Smooth muscle cell (in vitro differentiated cells): ENCODE measurements at regions not wholly inside any gene's neighbourhood (a gene's known extent, or its start where the extent isn't known, plus 50 kb on each side); places are given as distances from the start of the nearest gene placed in this dataset.

Experiments
- DNase-seq: peaks from one replicate; lab custom pipeline; 2025; ENCODE audit not compliant: unreplicated experiment; lab: John Stamatoyannopoulos, UW
- H2AFZ ChIP-seq: fragments of 200-600 bp; sonication (generic); 2 replicates; pipeline ENCODE4 v1.6.0; 2016; ENCODE audit warnings: antibody characterized with exemption, low read depth, mild to moderate bottlenecking
- H3F3A ChIP-seq: fragments of 200-600 bp; sonication (generic); 2 replicates; pipeline ENCODE4 v1.6.0; 2017; ENCODE audit warnings: antibody characterized with exemption, low read depth
- H3K27ac ChIP-seq: fragments of 200-600 bp; sonication (generic); 2 replicates; pipeline ENCODE4 v1.5.1; 2016; ENCODE audit warnings: low read depth, mild to moderate bottlenecking
- H3K27me3 ChIP-seq: fragments of 200-600 bp; sonication (generic); 2 replicates; pipeline ENCODE4 v1.6.1; 2016; ENCODE audit warnings: low read depth, mild to moderate bottlenecking
- H3K36me3 ChIP-seq: fragments of 200-600 bp; sonication (generic); 2 replicates; pipeline ENCODE4 v1.5.1; 2016; ENCODE audit warnings: low read depth
- H3K4me1 ChIP-seq: fragments of 200-600 bp; sonication (generic); 2 replicates; pipeline ENCODE4 v1.5.1; 2016; ENCODE audit warnings: low read depth
- H3K4me2 ChIP-seq: fragments of 200-600 bp; sonication (generic); 2 replicates; pipeline ENCODE4 v1.6.0; 2016; ENCODE audit warnings: mild to moderate bottlenecking
- H3K4me3 ChIP-seq: fragments of 200-600 bp; sonication (generic); 2 replicates; pipeline ENCODE4 v1.5.1; 2016; ENCODE audit warnings: mild to moderate bottlenecking
- H3K79me2 ChIP-seq: fragments of 200-600 bp; sonication (generic); 2 replicates; pipeline ENCODE4 v1.6.0; 2016; ENCODE audit warnings: low read depth, mild to moderate bottlenecking
- H3K9ac ChIP-seq: fragments of 200-600 bp; sonication (generic); 2 replicates; pipeline ENCODE4 v1.6.0; 2016; ENCODE audit warnings: low read depth
- H3K9me3 ChIP-seq: fragments of 200-600 bp; sonication (generic); replicated peaks from 2 replicates; pipeline ENCODE4 v1.5.1; 2016; ENCODE audit warnings: low read depth
- H4K20me1 ChIP-seq: fragments of 200-600 bp; sonication (generic); 2 replicates; pipeline ENCODE4 v1.6.0; 2016; ENCODE audit warnings: low read depth
- WGBS: methylation state at CpG from one replicate; pipeline ENCODE4 v1.1.7; 2016; ENCODE audit warnings: low lambda C conversion rate; 5-methylcytosine and 5-hydroxymethylcytosine counted together
- TF ChIP-seq, protein P1 (sequence below): fragments of 200-600 bp; sonication (generic); IDR thresholded peaks from 2 replicates; pipeline ENCODE4 v1.5.1; 2017; ENCODE audit warnings: borderline replicate concordance, mild to moderate bottlenecking, antibody characterized with exemption; ENCODE audit not compliant: insufficient read depth, poor library complexity, severe bottlenecking

DNA sequence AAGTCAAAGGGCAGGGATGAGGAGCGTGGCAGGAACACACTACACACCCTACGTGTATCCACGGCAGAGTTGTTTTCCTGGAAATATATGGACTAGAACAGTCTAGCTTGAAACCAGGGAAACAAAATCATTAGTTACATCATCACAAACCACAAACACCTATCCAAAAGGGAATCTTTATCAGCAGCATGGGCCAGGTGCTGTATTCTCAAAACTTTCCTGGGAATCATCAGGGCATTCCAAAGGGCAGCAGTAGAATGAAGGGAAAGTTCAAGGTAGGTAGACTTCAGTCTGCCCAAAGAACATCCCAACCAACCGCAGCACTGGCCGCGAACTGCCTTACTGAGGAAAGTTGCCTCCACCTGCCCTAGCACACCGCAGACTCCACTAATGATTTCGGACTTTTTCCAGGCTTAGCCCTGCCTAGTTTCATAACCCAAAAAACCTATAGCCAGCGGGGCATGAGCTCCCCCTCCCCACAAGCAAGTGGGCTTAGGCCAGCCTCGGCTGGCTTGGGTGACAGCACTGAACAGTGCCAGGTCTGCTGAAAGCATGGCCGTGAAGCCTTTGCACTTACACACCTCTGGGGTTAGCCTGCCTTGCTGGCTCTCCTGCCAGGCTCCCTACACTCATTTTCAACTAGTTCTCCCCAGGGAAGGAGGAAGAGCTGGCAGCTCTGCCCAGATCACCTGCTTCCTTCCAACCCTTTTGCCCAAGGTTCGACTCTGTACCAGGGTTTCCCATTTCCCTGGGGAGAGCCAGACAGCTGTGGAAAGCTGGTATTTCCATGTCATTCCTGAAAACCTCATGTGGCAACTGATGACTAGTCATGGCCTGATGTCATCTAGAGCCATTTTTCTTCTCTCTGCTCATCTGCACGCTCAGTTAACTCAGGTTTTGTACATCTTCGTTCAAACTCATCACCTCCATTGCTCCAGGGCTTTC is 77.3 kb upstream of the UBAC2 start:
- Histone ChIP-seq H3K9me3 (no peaks in the 10 kb centered on the region), H3K4me1 (no peaks in the 10 kb centered on the region), H3K4me2 (peak overlapping the region; percentile 47), H3K27me3 (no peaks in the 10 kb centered on the region), H3F3A (no peaks in the 10 kb centered on the region), H3K27ac (peak overlapping the region; percentile 75), H4K20me1 (no peaks in the 10 kb centered on the region), H2AFZ (peak overlapping the region; percentile 26), H3K4me3 (no peak overlapping the region), H3K79me2 (no peaks in the 10 kb centered on the region), H3K9ac (peak overlapping the region; percentile 18), H3K36me3 (no peaks in the 10 kb centered on the region)
- WGBS: 79% methylated on average over 14 of the region's 14 CpGs
- TF ChIP-seq, protein P1, sequence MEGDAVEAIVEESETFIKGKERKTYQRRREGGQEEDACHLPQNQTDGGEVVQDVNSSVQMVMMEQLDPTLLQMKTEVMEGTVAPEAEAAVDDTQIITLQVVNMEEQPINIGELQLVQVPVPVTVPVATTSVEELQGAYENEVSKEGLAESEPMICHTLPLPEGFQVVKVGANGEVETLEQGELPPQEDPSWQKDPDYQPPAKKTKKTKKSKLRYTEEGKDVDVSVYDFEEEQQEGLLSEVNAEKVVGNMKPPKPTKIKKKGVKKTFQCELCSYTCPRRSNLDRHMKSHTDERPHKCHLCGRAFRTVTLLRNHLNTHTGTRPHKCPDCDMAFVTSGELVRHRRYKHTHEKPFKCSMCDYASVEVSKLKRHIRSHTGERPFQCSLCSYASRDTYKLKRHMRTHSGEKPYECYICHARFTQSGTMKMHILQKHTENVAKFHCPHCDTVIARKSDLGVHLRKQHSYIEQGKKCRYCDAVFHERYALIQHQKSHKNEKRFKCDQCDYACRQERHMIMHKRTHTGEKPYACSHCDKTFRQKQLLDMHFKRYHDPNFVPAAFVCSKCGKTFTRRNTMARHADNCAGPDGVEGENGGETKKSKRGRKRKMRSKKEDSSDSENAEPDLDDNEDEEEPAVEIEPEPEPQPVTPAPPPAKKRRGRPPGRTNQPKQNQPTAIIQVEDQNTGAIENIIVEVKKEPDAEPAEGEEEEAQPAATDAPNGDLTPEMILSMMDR: no peak
- DNase-seq: no peak

DNA sequence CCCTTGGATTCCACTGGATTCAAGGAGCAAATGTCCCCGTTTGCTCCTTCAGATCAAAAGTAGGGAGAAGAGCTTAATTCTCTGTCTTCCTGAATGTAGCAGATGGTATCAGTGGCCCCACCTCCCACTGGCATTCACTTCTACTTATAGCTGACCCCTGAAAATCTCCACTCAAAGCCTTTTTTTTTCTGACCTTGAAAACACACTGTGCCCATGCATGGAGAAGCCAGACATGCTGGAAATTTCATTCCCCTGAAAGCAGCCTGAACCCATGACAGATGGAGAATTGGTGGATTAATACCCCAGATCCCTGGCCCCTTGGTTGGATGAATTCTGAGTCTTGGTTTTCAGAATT is 76.6 kb upstream of the UBAC2 start:
- DNase-seq: no peak
- H3K4me1 ChIP-seq: no peaks in the 10 kb centered on the region
- TF ChIP-seq, protein P1: no peak
- H3K9ac ChIP-seq: no peak overlapping the region
- H3K4me2 ChIP-seq: peak overlapping the region; percentile 47
- no peaks in the 10 kb centered on the region for H3K9me3 ChIP-seq
- H3F3A ChIP-seq: no peaks in the 10 kb centered on the region
- H3K36me3 ChIP-seq: no peaks in the 10 kb centered on the region
- H3K27ac ChIP-seq: peak overlapping the region; percentile 75
- no peaks in the 10 kb centered on the region for H3K79me2 ChIP-seq
- H3K4me3 ChIP-seq: no peak overlapping the region
- 57% methylated on average over 1 of the region's 1 CpG for WGBS
- no peaks in the 10 kb centered on the region for H4K20me1 ChIP-seq
- peak overlapping the region; percentile 26 for H2AFZ ChIP-seq
- H3K27me3 ChIP-seq: no peaks in the 10 kb centered on the region

DNA sequence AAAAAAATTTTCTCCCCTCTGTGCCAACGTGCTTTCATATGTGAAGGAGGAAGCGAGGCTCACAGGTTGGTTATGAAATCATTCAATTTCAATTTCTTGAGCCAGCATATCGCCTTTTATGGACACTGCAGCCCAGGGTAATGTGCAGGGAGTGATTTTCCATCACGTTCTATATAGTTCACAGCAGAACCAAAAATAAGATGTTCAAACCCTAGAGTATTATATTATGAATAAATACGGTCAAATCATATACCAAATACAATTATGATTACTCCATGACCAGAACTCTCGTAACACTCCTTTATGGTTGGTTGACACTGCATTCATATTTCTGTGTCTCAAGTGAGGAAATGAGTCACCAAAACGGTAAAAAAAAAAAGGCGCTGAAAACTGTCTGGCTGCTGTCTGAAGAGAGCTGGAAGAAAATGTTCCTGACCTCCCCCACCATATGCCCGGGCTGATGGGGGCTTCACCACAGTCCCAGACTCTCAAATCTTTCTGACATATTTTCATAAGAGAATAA is 75.8 kb upstream of the UBAC2 start:
- Histone ChIP-seq H3K27me3 (no peaks in the 10 kb centered on the region), H3K4me2 (peak overlapping the region; percentile 55), H2AFZ (no peak overlapping the region), H4K20me1 (no peaks in the 10 kb centered on the region), H3K4me3 (no peak overlapping the region), H3K9ac (peak overlapping the region; percentile 53), H3K4me1 (no peaks in the 10 kb centered on the region), H3K36me3 (no peaks in the 10 kb centered on the region), H3K27ac (peak overlapping the region; percentile 75), H3F3A (no peaks in the 10 kb centered on the region), H3K79me2 (no peaks in the 10 kb centered on the region), H3K9me3 (no peaks in the 10 kb centered on the region)
- DNase-seq: no peak
- TF ChIP-seq, protein P1: no peak
- WGBS: 64% methylated on average over 9 of the region's 9 CpGs
